Prostate gland (tissue), 2 donors: ENCODE measurements at regions not wholly inside any gene's neighbourhood (a gene's known extent, or its start where the extent isn't known, plus 50 kb on each side); places are given as distances from the start of the nearest gene placed in this dataset.

Experiments used
- CTCF ChIP-seq, 4 experiments: fragments of 200-600 bp in 2 of 4; fragments of 450-650 bp in 2 of 4; sonication (generic) in 2 of 4; IDR thresholded peaks; 1 replicate in 3 of 4; 2 replicates in 1 of 4; pipeline ENCODE4 v1.5.1; 2016 to 2019; ENCODE audit warnings: antibody characterized with exemption in 4 of 4, mild to moderate bottlenecking in 2 of 4, moderate library complexity in 2 of 4
- POLR2A ChIP-seq: fragments of 450-650 bp; IDR thresholded peaks from one replicate; pipeline ENCODE4 v1.6.1; 2016; ENCODE audit warnings: antibody characterized with exemption, mild to moderate bottlenecking
- POLR2AphosphoS5 ChIP-seq: sonication (generic); formaldehyde crosslinking; IDR thresholded peaks from one replicate; pipeline ENCODE4 v1.6.1; 2017; ENCODE audit warnings: antibody characterized with exemption

DNA sequence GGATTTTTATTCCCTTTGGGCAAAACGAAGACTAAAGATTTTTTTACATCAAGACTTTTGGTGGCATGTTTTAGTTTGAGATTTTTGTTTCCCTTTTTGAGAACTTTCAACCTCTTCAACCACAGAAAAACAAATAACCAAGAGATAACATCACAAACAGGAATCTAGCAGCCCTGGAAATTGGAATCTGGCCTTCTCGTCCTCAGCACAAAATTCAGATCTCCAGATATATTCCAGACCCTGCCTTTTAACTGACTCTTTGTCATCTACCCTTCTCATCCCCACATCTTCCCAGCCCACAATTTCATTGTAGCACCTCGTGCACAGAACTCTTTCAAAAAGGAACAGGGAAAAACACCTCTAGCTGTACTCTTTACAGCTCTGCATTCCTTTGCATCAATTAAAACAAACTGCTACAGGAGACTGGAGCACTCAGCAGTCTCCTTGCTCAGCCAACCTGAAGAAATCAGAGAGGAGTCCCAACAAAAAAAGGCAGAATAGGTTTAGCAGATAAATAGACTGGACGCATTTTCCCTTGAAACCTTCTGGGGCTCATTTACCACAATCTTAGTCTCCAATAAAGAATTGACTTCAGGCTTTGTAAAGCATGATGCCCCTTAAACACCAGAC, 251.0 kb downstream of the TTLL7 start:
- TF ChIP-seq POLR2AphosphoS5 (no peak), CTCF (IDR thresholded peaks at IDR 0.05) (no peak), POLR2A (no peak)
